ENCODE measurements at regions not wholly inside any gene's neighbourhood (a gene's known extent, or its start where the extent isn't known, plus 50 kb on each side); places are given as distances from the start of the nearest gene placed in this dataset.
"Not testable (repeated sequence)": the region's sequence is repeated elsewhere in the genome, so short reads cannot be mapped to it uniquely, and the experiment has no call there.

- not testable (repeated sequence) for DNase-seq
Observed at GRCh38 chr6:86602093-86602492, 335.2 kb upstream of the HTR1E start.

- not testable (repeated sequence) for DNase-seq
Observed at GRCh38 chr6:86598969-86599368, 338.4 kb upstream of the HTR1E start.

GRCh38 chr6:86595641-86596040 lies 341.7 kb upstream of the HTR1E start:
- no peak for DNase-seq

GRCh38 chr6:86586195-86586594 lies 351.1 kb upstream of the HTR1E start:
- no peak for DNase-seq

- no peak for DNase-seq
Observed at GRCh38 chr6:86581833-86582232, 355.5 kb upstream of the HTR1E start.

- DNase-seq = no peak
Observed at GRCh38 chr6:86563197-86563596, 374.1 kb upstream of the HTR1E start.

GRCh38 chr6:86558318-86558717 lies 379.0 kb upstream of the HTR1E start:
- no peak for DNase-seq

- DNase-seq = no peak
Observed at GRCh38 chr6:86537292-86537861, 400.0 kb upstream of the HTR1E start.

- no peak for DNase-seq
Observed at GRCh38 chr6:86536121-86536520, 401.2 kb upstream of the HTR1E start.

- DNase-seq = no peak
Observed at GRCh38 chr6:86535100-86535499, 402.2 kb upstream of the HTR1E start.

- no peak for DNase-seq
Observed at GRCh38 chr6:86529635-86530034, 407.7 kb upstream of the HTR1E start.

GRCh38 chr6:86526238-86526637 lies 411.1 kb upstream of the HTR1E start:
- no peak for DNase-seq

- DNase-seq = no peak
Observed at GRCh38 chr6:86516087-86516486, 421.2 kb upstream of the HTR1E start.

- DNase-seq = no peak
Observed at GRCh38 chr6:86511962-86512361, 425.4 kb upstream of the HTR1E start.

- no peak for DNase-seq
Observed at GRCh38 chr6:86508230-86508629, 429.1 kb upstream of the HTR1E start.

- no peak for DNase-seq
Observed at GRCh38 chr6:86502497-86502896, 434.8 kb upstream of the HTR1E start.

GRCh38 chr6:86500035-86500434 lies 437.3 kb upstream of the HTR1E start:
- DNase-seq = no peak

GRCh38 chr6:86489042-86489441 lies 448.3 kb upstream of the HTR1E start:
- DNase-seq = not testable (repeated sequence)

GRCh38 chr6:86487660-86488221 lies 449.6 kb upstream of the HTR1E start:
- no peak for DNase-seq

- not testable (repeated sequence) for DNase-seq
Observed at GRCh38 chr6:86478316-86478715, 459.0 kb upstream of the HTR1E start.

- no peak for DNase-seq
Observed at GRCh38 chr6:86477500-86478148, 459.7 kb upstream of the HTR1E start.

- DNase-seq = no peak
Observed at GRCh38 chr6:86476311-86476710, 461.0 kb upstream of the HTR1E start.

GRCh38 chr6:86474081-86474480 lies 463.2 kb upstream of the HTR1E start:
- no peak for DNase-seq

- no peak for DNase-seq
Observed at GRCh38 chr6:86471791-86472190, 465.5 kb upstream of the HTR1E start.

GRCh38 chr6:86459978-86460377 lies 477.4 kb upstream of the HTR1E start:
- no peak for DNase-seq
